ENCODE measurements at regions not wholly inside any gene's neighbourhood (a gene's known extent, or its start where the extent isn't known, plus 50 kb on each side); places are given as distances from the start of the nearest gene placed in this dataset.

- DNase-seq (ENCODE audit: low spot score) (no peak), ATAC-seq (ENCODE audit: low FRiP score) (no peak)
- TF ChIP-seq CTCF (IDR thresholded peaks at IDR 0.05): no peak
Measured at GRCh38 chr13:109384491-109385241, 401.7 kb downstream of the IRS2 start.

DNA sequence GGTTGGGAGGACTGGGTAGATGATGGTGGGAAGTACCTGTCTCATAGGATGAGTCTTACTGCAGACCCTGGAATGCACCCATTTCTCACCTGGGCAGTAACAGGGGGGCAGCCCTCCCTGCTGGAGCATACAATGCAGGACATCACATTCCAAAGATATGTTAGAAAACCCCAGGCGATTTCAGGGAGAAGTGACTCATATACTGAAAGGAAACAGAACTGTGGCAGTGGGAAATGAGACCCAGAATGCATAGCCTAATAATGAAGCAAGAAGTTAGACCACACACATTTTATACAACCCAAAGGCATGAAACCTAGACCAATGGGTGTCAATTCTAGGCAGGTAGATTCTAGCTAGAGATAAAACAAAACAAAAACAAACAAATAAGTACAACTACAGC is 402.7 kb downstream of the IRS2 start:
- TF ChIP-seq CTCF (IDR thresholded peaks at IDR 0.05): no peak
- ATAC-seq (ENCODE audit: low FRiP score): no peak
- DNase-seq (ENCODE audit: low spot score): no peak

GRCh38 chr13:109381546-109382180 is 404.7 kb downstream of the IRS2 start:
- no peak for DNase-seq (ENCODE audit: low spot score)
- no peak for TF ChIP-seq CTCF (IDR thresholded peaks at IDR 0.05)
- no peak for ATAC-seq (ENCODE audit: low FRiP score)

GRCh38 chr13:109380457-109380856 is 405.9 kb downstream of the IRS2 start:
- no peak for TF ChIP-seq CTCF (IDR thresholded peaks at IDR 0.05)
- DNase-seq (ENCODE audit: low spot score) (no peak), ATAC-seq (ENCODE audit: low FRiP score) (no peak)

DNA sequence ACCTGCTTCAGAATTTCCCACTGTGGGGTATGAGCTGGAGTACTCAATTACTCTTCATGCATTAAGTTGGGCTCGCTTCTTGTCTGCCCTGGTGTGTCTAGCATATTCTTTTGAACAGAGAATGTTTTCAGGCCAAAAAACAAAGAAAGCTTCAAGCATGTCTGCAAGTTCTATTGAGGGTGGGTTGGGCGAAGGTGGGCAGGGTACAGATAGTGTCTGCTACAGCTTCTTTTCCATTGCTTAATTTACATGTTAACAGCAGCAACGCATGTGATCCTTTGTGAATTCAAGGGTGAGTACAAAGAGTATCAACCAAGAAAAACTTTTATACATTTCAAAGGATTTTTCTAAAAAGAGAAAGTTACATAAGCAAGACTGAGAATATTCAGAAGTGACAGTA is 406.5 kb downstream of the IRS2 start:
- no peak for TF ChIP-seq CTCF (IDR thresholded peaks at IDR 0.05)
- ATAC-seq (ENCODE audit: low FRiP score) (no peak), DNase-seq (ENCODE audit: low spot score) (no peak)

- ATAC-seq (ENCODE audit: low FRiP score) (no peak), DNase-seq (ENCODE audit: low spot score) (no peak)
- TF ChIP-seq CTCF (IDR thresholded peaks at IDR 0.05): no peak
Measured at GRCh38 chr13:109376936-109377335, 409.4 kb downstream of the IRS2 start.
